Progenitor cell of endocrine pancreas (in vitro differentiated cells): ENCODE measurements at regions not wholly inside any gene's neighbourhood (a gene's known extent, or its start where the extent isn't known, plus 50 kb on each side); places are given as distances from the start of the nearest gene placed in this dataset.

Experiments
- DNase-seq: peaks from one replicate; pipeline ENCODE4 v3.0.0; 2021; ENCODE audit warnings: low spot score; ENCODE audit not compliant: unreplicated experiment
- H3K27ac Mint-ChIP-seq: 2 replicates; pipeline ENCODE4 v1.8.0; 2021; ENCODE audit warnings: mild to moderate bottlenecking, moderate library complexity, mixed read lengths
- H3K27me3 Mint-ChIP-seq: 2 replicates; pipeline ENCODE4 v1.8.0; 2021; ENCODE audit warnings: mixed read lengths
- H3K36me3 Mint-ChIP-seq: 2 replicates; pipeline ENCODE4 v1.8.0; 2022; ENCODE audit warnings: mixed read lengths; ENCODE audit not compliant: insufficient read depth
- H3K4me1 Mint-ChIP-seq: 2 replicates; pipeline ENCODE4 v1.8.0; 2021; ENCODE audit warnings: low read depth, mixed read lengths
- H3K4me3 Mint-ChIP-seq: 2 replicates; pipeline ENCODE4 v1.8.0; 2021; ENCODE audit warnings: low read depth, mild to moderate bottlenecking, moderate library complexity, mixed read lengths
- H3K9me3 Mint-ChIP-seq: 2 replicates; pipeline ENCODE4 v1.8.0; 2021; ENCODE audit warnings: low read depth, mixed read lengths
- TF ChIP-seq, protein P1 (sequence below): fragments of 200-600 bp; sonication (generic); IDR thresholded peaks from one replicate; pipeline ENCODE4 v1.5.0; 2021; ENCODE audit warnings: antibody characterized with exemption, mild to moderate bottlenecking; ENCODE audit not compliant: unreplicated experiment

DNA sequence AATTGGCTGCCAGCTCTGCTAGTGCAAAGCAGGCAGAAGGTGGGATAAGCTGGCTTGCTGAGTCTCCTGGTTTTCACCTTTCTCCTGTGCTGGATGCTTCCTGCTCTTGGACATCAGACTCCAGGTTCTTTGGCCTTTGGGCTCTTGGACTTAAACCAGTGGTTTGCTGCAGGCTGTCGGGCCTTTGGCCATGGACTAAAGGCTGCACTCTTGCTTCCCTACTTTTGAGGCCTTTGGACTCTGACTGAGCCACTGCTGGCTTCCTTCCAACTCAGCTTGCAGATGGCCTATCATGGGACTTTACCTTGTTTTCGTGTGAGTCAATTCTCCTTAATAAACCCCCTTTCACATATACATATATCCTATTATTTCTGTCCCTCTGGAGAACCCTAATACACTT is 1293.9 kb upstream of the CDH6 start:
- Mint-ChIP-seq H3K9me3 (peaks cover 3% of the 10 kb centered on the region), H3K36me3 (no peaks in the 10 kb centered on the region), H3K27ac (no peak overlapping the region), H3K4me1 (peaks cover 5% of the 10 kb centered on the region), H3K4me3 (no peak overlapping the region), H3K27me3 (no peaks in the 10 kb centered on the region)
- no peak for DNase-seq
- TF ChIP-seq, protein P1, sequence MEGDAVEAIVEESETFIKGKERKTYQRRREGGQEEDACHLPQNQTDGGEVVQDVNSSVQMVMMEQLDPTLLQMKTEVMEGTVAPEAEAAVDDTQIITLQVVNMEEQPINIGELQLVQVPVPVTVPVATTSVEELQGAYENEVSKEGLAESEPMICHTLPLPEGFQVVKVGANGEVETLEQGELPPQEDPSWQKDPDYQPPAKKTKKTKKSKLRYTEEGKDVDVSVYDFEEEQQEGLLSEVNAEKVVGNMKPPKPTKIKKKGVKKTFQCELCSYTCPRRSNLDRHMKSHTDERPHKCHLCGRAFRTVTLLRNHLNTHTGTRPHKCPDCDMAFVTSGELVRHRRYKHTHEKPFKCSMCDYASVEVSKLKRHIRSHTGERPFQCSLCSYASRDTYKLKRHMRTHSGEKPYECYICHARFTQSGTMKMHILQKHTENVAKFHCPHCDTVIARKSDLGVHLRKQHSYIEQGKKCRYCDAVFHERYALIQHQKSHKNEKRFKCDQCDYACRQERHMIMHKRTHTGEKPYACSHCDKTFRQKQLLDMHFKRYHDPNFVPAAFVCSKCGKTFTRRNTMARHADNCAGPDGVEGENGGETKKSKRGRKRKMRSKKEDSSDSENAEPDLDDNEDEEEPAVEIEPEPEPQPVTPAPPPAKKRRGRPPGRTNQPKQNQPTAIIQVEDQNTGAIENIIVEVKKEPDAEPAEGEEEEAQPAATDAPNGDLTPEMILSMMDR = no peak

DNA sequence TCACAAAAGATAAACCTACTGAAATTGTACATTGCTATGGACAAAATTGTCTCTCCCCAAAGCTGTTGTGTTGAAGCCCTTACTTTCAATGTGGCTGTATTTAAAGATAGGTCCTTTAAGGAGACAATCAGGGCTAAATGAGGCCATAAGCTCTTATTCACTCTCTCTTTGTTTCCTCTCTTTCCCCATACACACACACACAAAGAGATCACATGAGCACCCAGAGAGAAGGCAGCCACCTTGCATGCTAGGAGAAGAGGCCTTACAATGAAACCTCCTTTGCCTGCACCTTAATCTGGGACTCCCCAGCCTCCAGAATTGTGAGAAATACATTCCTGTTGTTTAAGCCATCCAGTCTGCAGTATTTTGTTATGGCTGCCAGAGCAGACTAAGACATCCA is 1295.6 kb upstream of the CDH6 start:
- Mint-ChIP-seq H3K27me3 (no peaks in the 10 kb centered on the region), H3K4me1 (peaks cover 5% of the 10 kb centered on the region), H3K9me3 (peaks cover 3% of the 10 kb centered on the region), H3K27ac (no peak overlapping the region), H3K4me3 (no peak overlapping the region), H3K36me3 (no peaks in the 10 kb centered on the region)
- DNase-seq = no peak
- TF ChIP-seq, protein P1 = no peak

DNA sequence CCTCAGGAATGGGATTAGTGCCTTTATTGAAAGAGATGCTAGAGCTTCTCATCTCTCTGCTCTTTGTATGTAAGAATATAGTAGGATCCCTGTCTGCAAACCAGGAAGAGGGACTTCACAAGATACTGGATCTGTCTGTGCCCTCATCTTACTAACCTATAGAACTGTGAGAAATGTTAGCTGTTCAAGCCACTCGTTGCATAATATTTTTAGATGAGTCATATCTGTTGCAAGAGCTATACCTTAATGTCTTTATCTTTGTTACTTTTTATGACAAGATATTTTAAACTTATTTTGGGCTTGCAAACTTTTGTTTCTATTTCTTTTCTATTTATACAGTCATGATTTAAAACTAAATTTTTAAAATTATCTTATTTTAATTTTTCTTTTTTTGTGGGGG is 1296.8 kb upstream of the CDH6 start:
- TF ChIP-seq, protein P1 = no peak
- no peaks in the 10 kb centered on the region for H3K9me3 Mint-ChIP-seq
- H3K4me3 Mint-ChIP-seq = no peak overlapping the region
- DNase-seq = no peak
- H3K27ac Mint-ChIP-seq = no peak overlapping the region
- H3K4me1 Mint-ChIP-seq = peaks cover 7% of the 10 kb centered on the region
- no peaks in the 10 kb centered on the region for H3K36me3 Mint-ChIP-seq
- H3K27me3 Mint-ChIP-seq = no peaks in the 10 kb centered on the region

DNA sequence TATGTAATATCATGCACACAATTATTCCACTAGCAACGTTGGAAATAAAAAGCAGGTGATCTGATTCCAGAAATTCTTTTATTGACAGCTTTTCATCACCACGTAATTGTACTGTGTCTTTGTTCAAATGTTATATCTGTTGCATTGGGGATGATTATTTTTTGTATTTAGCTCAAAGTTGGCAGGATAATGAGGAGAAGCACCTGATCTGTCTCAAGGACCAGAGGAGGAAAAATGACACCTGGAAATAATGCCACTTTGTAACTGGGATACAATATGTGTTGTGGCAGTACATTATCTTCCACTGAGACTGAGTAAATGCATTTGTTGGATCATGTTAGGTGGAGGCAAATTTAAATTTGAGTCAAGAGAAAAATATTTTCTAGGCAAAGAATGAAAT is 1298.8 kb upstream of the CDH6 start:
- Mint-ChIP-seq H3K36me3 (no peaks in the 10 kb centered on the region), H3K27ac (no peak overlapping the region)

DNA sequence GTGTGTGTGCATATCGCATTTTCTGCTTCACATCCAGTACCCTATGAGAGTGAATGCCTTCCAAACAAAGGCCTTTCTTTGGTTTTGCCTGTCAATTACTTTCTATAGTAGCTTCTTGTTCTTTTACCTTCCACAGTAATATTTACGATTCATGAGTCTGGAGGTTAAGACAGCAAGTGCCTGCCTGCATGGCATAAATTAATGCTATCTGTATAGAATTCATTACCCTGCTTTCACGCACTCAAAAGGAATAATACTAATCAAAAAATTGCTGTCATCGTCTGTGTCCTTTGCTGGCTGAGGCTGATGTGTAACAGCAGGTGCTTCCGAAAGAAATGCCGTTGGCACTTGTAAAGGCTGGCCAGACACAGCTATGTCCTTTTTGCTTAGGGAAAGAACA is 1304.4 kb upstream of the CDH6 start:
- H3K36me3 Mint-ChIP-seq = no peaks in the 10 kb centered on the region
- H3K4me1 Mint-ChIP-seq = peaks cover 5% of the 10 kb centered on the region
- no peaks in the 10 kb centered on the region for H3K9me3 Mint-ChIP-seq
- no peak overlapping the region for H3K4me3 Mint-ChIP-seq
- no peak for DNase-seq
- TF ChIP-seq, protein P1 = no peak
- H3K27me3 Mint-ChIP-seq = no peaks in the 10 kb centered on the region
- no peak overlapping the region for H3K27ac Mint-ChIP-seq

More for the DNA sequence above, 1298.8 kb upstream of the CDH6 start:
- no peaks in the 10 kb centered on the region for H3K9me3 Mint-ChIP-seq
- TF ChIP-seq, protein P1 = no peak
- peaks cover 2% of the 10 kb centered on the region for H3K4me1 Mint-ChIP-seq
- no peak for DNase-seq
- no peak overlapping the region for H3K4me3 Mint-ChIP-seq
- no peaks in the 10 kb centered on the region for H3K27me3 Mint-ChIP-seq

DNA sequence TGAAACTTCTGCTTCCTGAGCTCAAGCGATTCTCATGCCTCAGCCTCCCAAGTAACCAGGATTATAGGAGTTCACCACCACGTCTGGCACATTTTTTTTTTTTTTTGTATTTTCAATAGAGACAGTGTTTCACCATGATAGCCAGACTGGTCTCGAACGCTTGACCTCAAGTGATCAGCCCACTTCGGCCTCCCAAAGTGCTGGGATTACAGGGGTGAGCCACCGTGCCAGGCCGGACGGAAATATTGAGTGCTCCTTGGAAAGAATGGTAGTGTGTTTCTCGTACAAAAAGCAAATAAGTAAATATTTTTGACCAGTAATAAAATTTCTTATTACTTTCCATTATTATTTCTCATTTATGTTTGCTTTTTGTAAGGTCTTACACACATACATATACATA is 1307.9 kb upstream of the CDH6 start:
- Mint-ChIP-seq H3K27me3 (no peaks in the 10 kb centered on the region), H3K36me3 (no peaks in the 10 kb centered on the region), H3K4me3 (no peak overlapping the region), H3K27ac (no peak overlapping the region), H3K4me1 (peaks cover 3% of the 10 kb centered on the region), H3K9me3 (no peaks in the 10 kb centered on the region)
- no peak for DNase-seq
- TF ChIP-seq, protein P1 = no peak
